IMR-90 (cell line): ENCODE measurements at regions not wholly inside any gene's neighbourhood (a gene's known extent, or its start where the extent isn't known, plus 50 kb on each side); places are given as distances from the start of the nearest gene placed in this dataset.

Source experiments
- BHLHE40 ChIP-seq: fragments of 150-350 bp; IDR thresholded peaks from 2 replicates; pipeline ENCODE4 v1.6.1; 2016; ENCODE audit warnings: mild to moderate bottlenecking, low read depth, low read length
- CEBPB ChIP-seq: IDR thresholded peaks from 2 replicates; pipeline ENCODE4 v1.6.1; 2012; ENCODE audit warnings: low read depth, low read length, improper control_type of control experiment
- CTCF ChIP-seq: conservative IDR thresholded peaks from 2 replicates; pipeline ENCODE4 v1.5.1; 2012; ENCODE audit warnings: mild to moderate bottlenecking, low read depth, low read length, improper control_type of control experiment
- MXI1 ChIP-seq: IDR thresholded peaks from 2 replicates; pipeline ENCODE4 v1.6.1; 2012; ENCODE audit warnings: low read depth, mild to moderate bottlenecking, low read length, moderate library complexity, borderline replicate concordance
- POLR2A ChIP-seq: IDR thresholded peaks from 2 replicates; pipeline ENCODE4 v1.6.1; 2012; ENCODE audit warnings: mild to moderate bottlenecking, low read depth, low read length
- RAD21 ChIP-seq: IDR thresholded peaks from 2 replicates; pipeline ENCODE4 v1.6.1; 2012; ENCODE audit warnings: low read length, improper control_type of control experiment
- RCOR1 ChIP-seq: IDR thresholded peaks from 2 replicates; pipeline ENCODE4 v1.6.1; 2012; ENCODE audit warnings: mild to moderate bottlenecking, low read length, improper control_type of control experiment; ENCODE audit not compliant: insufficient replicate concordance

GRCh38 chr13:76516586-76516985 is 369.6 kb downstream of the KCTD12 start:
- no peak for TF ChIP-seq BHLHE40
- TF ChIP-seq RAD21, result no peak
- TF ChIP-seq MXI1, result no peak
- TF ChIP-seq CTCF, result no peak
- TF ChIP-seq CEBPB, result no peak
- TF ChIP-seq POLR2A, result no peak
- no peak for TF ChIP-seq RCOR1
